IMR-90 (cell line): ENCODE measurements at regions not wholly inside any gene's neighbourhood (a gene's known extent, or its start where the extent isn't known, plus 50 kb on each side); places are given as distances from the start of the nearest gene placed in this dataset.

Experiments used
- ATAC-seq: fragments of 200-7000 bp; cut with Tn5 transposase; 2 replicates; pipeline ENCODE4 v1.9.1; 2020; ENCODE audit warnings: low read depth, mild to moderate bottlenecking, moderate library complexity
- BruUV-seq: library from RNA; stranded (reverse); fragments of 400-500 nt; replicated peaks from 2 replicates; lab custom pipeline; 2021; lab: Mats Ljungman, UMichigan
- CTCF ChIA-PET: fragments of 300-600 bp; formaldehyde crosslinking; extraction: SDS; loops from one replicate; lab custom pipeline; 2021; ENCODE audit warnings: antibody characterized with exemption; lab: Yijun Ruan, JAX
- POLR2A ChIA-PET: fragments of 300-600 bp; sonication (Branson Sonifier 250); formaldehyde crosslinking; loops from one replicate; lab custom pipeline; 2022; ENCODE audit warnings: antibody characterized with exemption; ENCODE audit not compliant: unreplicated experiment; lab: Charles Lee
- DNase-seq: peaks from one replicate; pipeline ENCODE4 v3.0.0; 2013
- H2AFZ ChIP-seq: replicated peaks from 2 replicates; pipeline ENCODE3; 2013; ENCODE audit warnings: low read length, mild to moderate bottlenecking; ENCODE audit not compliant: poor library complexity
- H2AK5ac ChIP-seq: 2 replicates; pipeline ENCODE4 v1.6.1; 2013; ENCODE audit warnings: low read depth, low read length, inconsistent platforms
- H2AK9ac ChIP-seq: replicated peaks from 2 replicates; pipeline ENCODE3; 2013; ENCODE audit warnings: mild to moderate bottlenecking, low read depth, low read length, moderate library complexity; ENCODE audit not compliant: poor library complexity
- H2BK120ac ChIP-seq: 2 replicates; pipeline ENCODE4 v1.6.1; 2013; ENCODE audit warnings: low read depth, low read length, inconsistent platforms
- H2BK15ac ChIP-seq: 3 replicates; pipeline ENCODE4 v1.6.1; 2013; ENCODE audit warnings: low read depth, low read length, inconsistent platforms
- H2BK20ac ChIP-seq: 2 replicates; pipeline ENCODE4 v1.6.1; 2013; ENCODE audit warnings: low read depth, mild to moderate bottlenecking, inconsistent platforms, low read length, moderate library complexity
- H2BK5ac ChIP-seq: 2 replicates; pipeline ENCODE4 v1.6.1; 2013; ENCODE audit warnings: mild to moderate bottlenecking, low read depth, low read length, inconsistent platforms; ENCODE audit not compliant: poor library complexity, severe bottlenecking
- H3K14ac ChIP-seq: replicated peaks from 2 replicates; pipeline ENCODE4 v1.6.1; 2013; ENCODE audit warnings: low read depth, low read length, inconsistent platforms
- H3K18ac ChIP-seq: 2 replicates; pipeline ENCODE4 v1.6.1; 2013; ENCODE audit warnings: low read depth, low read length, control low read depth
- H3K23ac ChIP-seq: 2 replicates; pipeline ENCODE4 v1.6.1; 2013; ENCODE audit warnings: low read depth, low read length, inconsistent platforms
- H3K27ac ChIP-seq: 2 replicates; pipeline ENCODE4 v1.5.1; 2013; ENCODE audit warnings: mild to moderate bottlenecking, control low read depth, low read length; ENCODE audit not compliant: insufficient read depth
- H3K27me3 ChIP-seq: 2 replicates; pipeline ENCODE4 v1.6.1; 2013; ENCODE audit warnings: low read length; ENCODE audit not compliant: control insufficient read depth, insufficient read depth
- H3K36me3 ChIP-seq: 2 replicates; pipeline ENCODE4 v1.6.1; 2013; ENCODE audit warnings: low read length, mixed read lengths; ENCODE audit not compliant: control insufficient read depth, insufficient read depth
- H3K4ac ChIP-seq: 2 replicates; pipeline ENCODE4 v1.6.1; 2013; ENCODE audit warnings: low read depth, low read length, inconsistent platforms
- H3K4me1 ChIP-seq: 2 replicates; pipeline ENCODE4 v1.6.1; 2013; ENCODE audit warnings: low read length, mixed read lengths; ENCODE audit not compliant: control insufficient read depth, insufficient read depth
- H3K4me2 ChIP-seq: 2 replicates; pipeline ENCODE4 v1.6.1; 2013; ENCODE audit warnings: low read depth, mild to moderate bottlenecking, control low read depth, low read length, moderate library complexity
- H3K4me3 ChIP-seq: 2 replicates; pipeline ENCODE4 v1.5.1; 2013; ENCODE audit warnings: low read depth, mild to moderate bottlenecking, control low read depth, low read length, moderate library complexity; ENCODE audit not compliant: insufficient read depth
- H3K56ac ChIP-seq: 2 replicates; pipeline ENCODE4 v1.6.1; 2013; ENCODE audit warnings: low read length, inconsistent platforms; ENCODE audit not compliant: insufficient read depth; ENCODE audit errors: extremely low read depth
- H3K79me1 ChIP-seq, 2 experiments: 2 replicates each; pipeline ENCODE4 v1.6.1; 2013; ENCODE audit warnings: low read length in 2 of 2, inconsistent platforms in 1 of 2, low read depth in 1 of 2
- H3K9ac ChIP-seq: 2 replicates; pipeline ENCODE4 v1.6.1; 2013; ENCODE audit warnings: low read depth, low read length, control low read depth
- H3K9me1 ChIP-seq: 2 replicates; pipeline ENCODE4 v1.6.1; 2013; ENCODE audit warnings: low read length, inconsistent platforms; ENCODE audit not compliant: insufficient read depth
- H3K9me3 ChIP-seq: 2 replicates; pipeline ENCODE4 v1.6.1; 2013; ENCODE audit warnings: low read length; ENCODE audit not compliant: control insufficient read depth, insufficient read depth
- H4K20me1 ChIP-seq: 2 replicates; pipeline ENCODE4 v1.6.1; 2013; ENCODE audit warnings: low read length, inconsistent platforms; ENCODE audit not compliant: insufficient read depth
- H4K5ac ChIP-seq: 2 replicates; pipeline ENCODE4 v1.6.1; 2013; ENCODE audit warnings: mild to moderate bottlenecking, low read depth, low read length, control low read depth
- H4K8ac ChIP-seq, 2 experiments: 2 replicates each; pipeline ENCODE4 v1.6.1; 2013; ENCODE audit warnings: low read depth in 2 of 2, low read length in 2 of 2, control low read depth in 1 of 2, inconsistent platforms in 1 of 2
- H4K91ac ChIP-seq: 2 replicates; pipeline ENCODE4 v1.6.1; 2013; ENCODE audit warnings: low read depth, low read length, inconsistent platforms; ENCODE audit not compliant: insufficient read depth
- BHLHE40 ChIP-seq: fragments of 150-350 bp; IDR thresholded peaks from 2 replicates; pipeline ENCODE4 v1.6.1; 2016; ENCODE audit warnings: mild to moderate bottlenecking, low read depth, low read length
- WGBS, 2 experiments: methylation state at CpG; one replicate each; pipeline versions ENCODE4 v1.1.5 to v1.1.7; 2013; ENCODE audit warnings: missing lambda C conversion rate in 2 of 2; ENCODE audit not compliant: insufficient read length in 1 of 2; ENCODE audit errors: extremely low coverage in 2 of 2; 5-methylcytosine and 5-hydroxymethylcytosine counted together
- dilution Hi-C: fragments of 300-500 bp; cut with HindIII; formaldehyde crosslinking; loops from one replicate; pipeline ENCODE4 v1.14.3; 2018; ENCODE audit warnings: low sequenced_read_pairs; ENCODE audit not compliant: unreplicated experiment
- in situ Hi-C: fragments of 300-500 bp; cut with MboI; formaldehyde crosslinking; loops from 3 replicates; pipeline ENCODE4 v1.14.3; 2019; ENCODE audit warnings: low sequenced_read_pairs, inconsistent platforms, mixed read lengths
- intact Hi-C: fragments of 100-400 bp; cut with micrococcal nuclease; formaldehyde crosslinking; loops from 2 replicates; pipeline ENCODE4 v1.10.0; 2022

DNA sequence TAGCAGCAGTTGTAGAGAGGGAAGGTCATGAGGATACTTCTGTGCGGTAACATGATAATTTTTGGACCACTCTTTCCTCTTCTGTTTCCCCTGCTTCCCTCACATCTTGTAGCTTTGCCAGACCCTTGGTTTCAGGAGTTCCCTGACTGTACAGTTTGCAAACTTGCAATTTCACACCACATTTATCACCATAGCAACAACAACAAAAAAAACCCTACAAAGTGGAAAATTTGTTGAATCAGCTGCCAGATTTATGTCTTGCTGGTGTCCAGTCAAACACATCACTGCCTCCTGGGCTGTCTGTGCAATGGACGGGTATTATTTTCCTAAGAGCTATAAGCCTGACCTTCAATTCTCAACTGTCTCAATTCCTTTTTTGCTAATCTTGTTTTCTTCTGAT, 751.6 kb downstream of the TLR4 start:
- H3K27me3 ChIP-seq: no peaks in the 10 kb centered on the region
- ChIA-PET CTCF (no interaction called here), POLR2A (no interaction called here)
- no peaks in the 10 kb centered on the region for H3K36me3 ChIP-seq
- no peaks in the 10 kb centered on the region for H4K20me1 ChIP-seq
- H3K79me1 ChIP-seq: no peaks in the 10 kb centered on the region
- H2AFZ ChIP-seq: no peak overlapping the region
- H2AK9ac ChIP-seq: no peak overlapping the region
- no peak overlapping the region for H4K91ac ChIP-seq
- WGBS, 2 experiments: no CpG with 5 or more reads among the region's 2 CpGs
- H2BK120ac ChIP-seq: no peak overlapping the region
- ATAC-seq: no peak
- no peak overlapping the region for H4K5ac ChIP-seq
- H3K4me3 ChIP-seq: no peak overlapping the region
- H3K27ac ChIP-seq: no peak overlapping the region
- no peak overlapping the region for H2AK5ac ChIP-seq
- H3K4me2 ChIP-seq: no peak overlapping the region
- intact Hi-C loops (no loop called here), in situ Hi-C loops (no loop called here), dilution Hi-C loops (no loop called here)
- BruUV-seq: no TSS peak
- no peak for TF ChIP-seq BHLHE40
- no peak overlapping the region for H3K23ac ChIP-seq
- H2BK20ac ChIP-seq: no peak overlapping the region
- no peak overlapping the region for H2BK5ac ChIP-seq
- no peak overlapping the region for H2BK15ac ChIP-seq
- no peak overlapping the region for H3K14ac ChIP-seq
- H4K8ac ChIP-seq: no peak overlapping the region
- H3K4ac ChIP-seq: no peak overlapping the region
- H3K9ac ChIP-seq: no peak overlapping the region
- no peaks in the 10 kb centered on the region for H3K9me1 ChIP-seq
- H3K18ac ChIP-seq: no peak overlapping the region
- no peak for DNase-seq
- no peaks in the 10 kb centered on the region for H3K4me1 ChIP-seq
- no peak overlapping the region for H3K56ac ChIP-seq
- H3K9me3 ChIP-seq: peaks cover 5% of the 10 kb centered on the region
